Fibroblast of lung (primary cell): ENCODE measurements at regions not wholly inside any gene's neighbourhood (a gene's known extent, or its start where the extent isn't known, plus 50 kb on each side); places are given as distances from the start of the nearest gene placed in this dataset.

Experiments used
- DNase-seq, 2 donors: peaks; one replicate each; pipeline versions ENCODE4 v3.0.0 to v3.0.0-alpha.2; 2010; ENCODE audit warnings: low read depth in 2 of 2
- H2AFZ ChIP-seq: 2 replicates; pipeline ENCODE4 v1.5.1; 2012; ENCODE audit warnings: low read length, control low read depth, inconsistent platforms
- H3K27ac ChIP-seq: 2 replicates; pipeline ENCODE4 v1.5.1; 2011; ENCODE audit warnings: low read length, control low read depth; ENCODE audit not compliant: insufficient read depth
- H3K27me3 ChIP-seq: 2 replicates; pipeline ENCODE4 v1.5.1; 2011; ENCODE audit warnings: mild to moderate bottlenecking, low read length; ENCODE audit not compliant: control insufficient read depth, insufficient read depth
- H3K36me3 ChIP-seq: 2 replicates; pipeline ENCODE4 v1.5.1; 2011; ENCODE audit warnings: low read length; ENCODE audit not compliant: control insufficient read depth, insufficient read depth
- H3K4me1 ChIP-seq: 2 replicates; pipeline ENCODE4 v1.5.1; 2011; ENCODE audit warnings: low read length; ENCODE audit not compliant: control insufficient read depth, insufficient read depth; ENCODE audit errors: extremely low read depth
- H3K4me2 ChIP-seq: 2 replicates; pipeline ENCODE4 v1.5.1; 2011; ENCODE audit warnings: low read length, control low read depth; ENCODE audit not compliant: insufficient read depth; ENCODE audit errors: extremely low read depth
- H3K4me3 ChIP-seq, 4 experiments: fragments of 200-600 bp in 1 of 4; sonication (generic) in 1 of 4; replicated peaks in 1 of 4; 2 replicates each; pipeline ENCODE4 v1.5.1; 2011 to 2016; ENCODE audit warnings: low read length in 4 of 4, low read depth in 3 of 4, mild to moderate bottlenecking in 3 of 4, control low read depth in 2 of 4, inconsistent platforms in 1 of 4, mixed read lengths in 1 of 4; ENCODE audit not compliant: insufficient read depth in 1 of 4; ENCODE audit errors: control extremely low read depth in 1 of 4
- H3K79me2 ChIP-seq: 2 replicates; pipeline ENCODE4 v1.5.1; 2012; ENCODE audit warnings: mild to moderate bottlenecking, low read length, inconsistent platforms; ENCODE audit not compliant: control insufficient read depth, insufficient read depth
- H3K9ac ChIP-seq: 2 replicates; pipeline ENCODE4 v1.5.1; 2011; ENCODE audit warnings: mild to moderate bottlenecking, low read length, control low read depth; ENCODE audit not compliant: insufficient read depth
- H3K9me3 ChIP-seq: 2 replicates; pipeline ENCODE4 v1.5.1; 2012; ENCODE audit warnings: low read depth, low read length; ENCODE audit not compliant: control insufficient read depth, insufficient read depth
- H4K20me1 ChIP-seq: 2 replicates; pipeline ENCODE4 v1.5.1; 2011; ENCODE audit warnings: low read length; ENCODE audit not compliant: control insufficient read depth, insufficient read depth; ENCODE audit errors: extremely low read depth
- EZH2 ChIP-seq: IDR thresholded peaks from 2 replicates; pipeline ENCODE4 v1.5.1; 2012; ENCODE audit warnings: low read length, control low read depth, mild to moderate bottlenecking; ENCODE audit errors: missing control alignments
- TF ChIP-seq, protein P1 (sequence below), 2 donors: IDR thresholded peaks in 1 of 2; conservative IDR thresholded peaks in 1 of 2; 1 replicate in 1 of 2; 2 replicates in 1 of 2; pipeline ENCODE4 v1.5.1; 2011 to 2012; ENCODE audit warnings: low read length in 2 of 2, control low read depth in 1 of 2, inconsistent platforms in 1 of 2, low read depth in 1 of 2, mild to moderate bottlenecking in 1 of 2

GRCh38 chrX:113558576-113558975, 717.9 kb upstream of the AMOT start:
- H3K4me2 ChIP-seq = no peak overlapping the region
- no peak for DNase-seq
- no peak overlapping the region for H3K27ac ChIP-seq
- H2AFZ ChIP-seq = no peak overlapping the region
- no peaks in the 10 kb centered on the region for H3K79me2 ChIP-seq
- no peaks in the 10 kb centered on the region for H3K9me3 ChIP-seq
- TF ChIP-seq, protein P1, sequence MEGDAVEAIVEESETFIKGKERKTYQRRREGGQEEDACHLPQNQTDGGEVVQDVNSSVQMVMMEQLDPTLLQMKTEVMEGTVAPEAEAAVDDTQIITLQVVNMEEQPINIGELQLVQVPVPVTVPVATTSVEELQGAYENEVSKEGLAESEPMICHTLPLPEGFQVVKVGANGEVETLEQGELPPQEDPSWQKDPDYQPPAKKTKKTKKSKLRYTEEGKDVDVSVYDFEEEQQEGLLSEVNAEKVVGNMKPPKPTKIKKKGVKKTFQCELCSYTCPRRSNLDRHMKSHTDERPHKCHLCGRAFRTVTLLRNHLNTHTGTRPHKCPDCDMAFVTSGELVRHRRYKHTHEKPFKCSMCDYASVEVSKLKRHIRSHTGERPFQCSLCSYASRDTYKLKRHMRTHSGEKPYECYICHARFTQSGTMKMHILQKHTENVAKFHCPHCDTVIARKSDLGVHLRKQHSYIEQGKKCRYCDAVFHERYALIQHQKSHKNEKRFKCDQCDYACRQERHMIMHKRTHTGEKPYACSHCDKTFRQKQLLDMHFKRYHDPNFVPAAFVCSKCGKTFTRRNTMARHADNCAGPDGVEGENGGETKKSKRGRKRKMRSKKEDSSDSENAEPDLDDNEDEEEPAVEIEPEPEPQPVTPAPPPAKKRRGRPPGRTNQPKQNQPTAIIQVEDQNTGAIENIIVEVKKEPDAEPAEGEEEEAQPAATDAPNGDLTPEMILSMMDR (conservative IDR thresholded peaks at IDR 0.05 in 1 of 2, IDR thresholded peaks at IDR 0.05 in 1 of 2; ENCODE audit: low read depth in 1 of 2, low read length in 2 of 2) = no peak
- TF ChIP-seq EZH2 = no peak
- no peaks in the 10 kb centered on the region for H3K27me3 ChIP-seq
- no peaks in the 10 kb centered on the region for H3K4me1 ChIP-seq
- no peaks in the 10 kb centered on the region for H4K20me1 ChIP-seq
- H3K4me3 ChIP-seq = no peak overlapping the region
- H3K36me3 ChIP-seq = no peaks in the 10 kb centered on the region
- no peak overlapping the region for H3K9ac ChIP-seq

GRCh38 chrX:113551919-113552318, 711.3 kb upstream of the AMOT start:
- H4K20me1 ChIP-seq = no peaks in the 10 kb centered on the region
- no peak for DNase-seq
- no peaks in the 10 kb centered on the region for H3K9me3 ChIP-seq
- TF ChIP-seq EZH2 = no peak
- TF ChIP-seq, protein P1 (conservative IDR thresholded peaks at IDR 0.05 in 1 of 2, IDR thresholded peaks at IDR 0.05 in 1 of 2; ENCODE audit: low read depth in 1 of 2, low read length in 2 of 2) = no peak
- H3K27me3 ChIP-seq = no peaks in the 10 kb centered on the region
- H3K4me1 ChIP-seq = no peaks in the 10 kb centered on the region
- no peak overlapping the region for H3K4me2 ChIP-seq
- H3K9ac ChIP-seq = no peak overlapping the region
- no peaks in the 10 kb centered on the region for H3K79me2 ChIP-seq
- no peak overlapping the region for H2AFZ ChIP-seq
- no peak overlapping the region for H3K27ac ChIP-seq
- no peaks in the 10 kb centered on the region for H3K36me3 ChIP-seq
- H3K4me3 ChIP-seq = no peak overlapping the region

- no peaks in the 10 kb centered on the region for H3K4me1 ChIP-seq
- H4K20me1 ChIP-seq = no peaks in the 10 kb centered on the region
- DNase-seq = no peak
- no peak overlapping the region for H3K4me3 ChIP-seq
- no peaks in the 10 kb centered on the region for H3K79me2 ChIP-seq
- H3K4me2 ChIP-seq = no peak overlapping the region
- H3K36me3 ChIP-seq = no peaks in the 10 kb centered on the region
- no peak for TF ChIP-seq EZH2
- TF ChIP-seq, protein P1 (conservative IDR thresholded peaks at IDR 0.05 in 1 of 2, IDR thresholded peaks at IDR 0.05 in 1 of 2; ENCODE audit: low read depth in 1 of 2, low read length in 2 of 2) = no peak
- H2AFZ ChIP-seq = no peak overlapping the region
- H3K9me3 ChIP-seq = no peaks in the 10 kb centered on the region
- H3K27ac ChIP-seq = no peak overlapping the region
- no peaks in the 10 kb centered on the region for H3K27me3 ChIP-seq
- H3K9ac ChIP-seq = no peak overlapping the region
Observed at GRCh38 chrX:113548308-113549015, 707.8 kb upstream of the AMOT start.
